Body of pancreas (tissue), 4 donors: ENCODE measurements at regions not wholly inside any gene's neighbourhood (a gene's known extent, or its start where the extent isn't known, plus 50 kb on each side); places are given as distances from the start of the nearest gene placed in this dataset.

Source experiments
- CTCF ChIP-seq, 7 experiments: fragments of 450-650 bp in 4 of 7; fragments of 200-600 bp in 3 of 7; sonication (generic) in 3 of 7; IDR thresholded peaks; one replicate each; pipeline ENCODE4 v1.5.1; 2016 to 2019; ENCODE audit warnings: antibody characterized with exemption in 7 of 7
- POLR2A ChIP-seq, 3 donors: fragments of 450-650 bp; IDR thresholded peaks; one replicate each; pipeline ENCODE4 v1.6.1; 2016; ENCODE audit warnings: antibody characterized with exemption in 3 of 3, mild to moderate bottlenecking in 2 of 3

- TF ChIP-seq POLR2A (IDR thresholded peaks at IDR 0.05), result no peak
- no peak for TF ChIP-seq CTCF (IDR thresholded peaks at IDR 0.05)
These were observed 61.4 kb upstream of the TSPAN8 start for GRCh38 chr12:71219224-71219623.
